Epithelial cell of proximal tubule (primary cell): ENCODE measurements at regions not wholly inside any gene's neighbourhood (a gene's known extent, or its start where the extent isn't known, plus 50 kb on each side); places are given as distances from the start of the nearest gene placed in this dataset.

ENCODE experiments used
- DNase-seq: peaks from one replicate; pipeline ENCODE4 v3.0.0-alpha.2; 2011; ENCODE audit warnings: low read depth
- H3K4me3 ChIP-seq: 2 replicates; pipeline ENCODE4 v1.5.1; 2011; ENCODE audit warnings: low read depth, mild to moderate bottlenecking, low read length
- TF ChIP-seq, protein P1 (sequence below): conservative IDR thresholded peaks from 2 replicates; pipeline ENCODE4 v1.5.1; 2012; ENCODE audit warnings: low read depth, mild to moderate bottlenecking, low read length

GRCh38 chr13:81408647-81409046 lies 1067.7 kb upstream of the SPRY2 start:
- no peak overlapping the region for H3K4me3 ChIP-seq
- TF ChIP-seq, protein P1, sequence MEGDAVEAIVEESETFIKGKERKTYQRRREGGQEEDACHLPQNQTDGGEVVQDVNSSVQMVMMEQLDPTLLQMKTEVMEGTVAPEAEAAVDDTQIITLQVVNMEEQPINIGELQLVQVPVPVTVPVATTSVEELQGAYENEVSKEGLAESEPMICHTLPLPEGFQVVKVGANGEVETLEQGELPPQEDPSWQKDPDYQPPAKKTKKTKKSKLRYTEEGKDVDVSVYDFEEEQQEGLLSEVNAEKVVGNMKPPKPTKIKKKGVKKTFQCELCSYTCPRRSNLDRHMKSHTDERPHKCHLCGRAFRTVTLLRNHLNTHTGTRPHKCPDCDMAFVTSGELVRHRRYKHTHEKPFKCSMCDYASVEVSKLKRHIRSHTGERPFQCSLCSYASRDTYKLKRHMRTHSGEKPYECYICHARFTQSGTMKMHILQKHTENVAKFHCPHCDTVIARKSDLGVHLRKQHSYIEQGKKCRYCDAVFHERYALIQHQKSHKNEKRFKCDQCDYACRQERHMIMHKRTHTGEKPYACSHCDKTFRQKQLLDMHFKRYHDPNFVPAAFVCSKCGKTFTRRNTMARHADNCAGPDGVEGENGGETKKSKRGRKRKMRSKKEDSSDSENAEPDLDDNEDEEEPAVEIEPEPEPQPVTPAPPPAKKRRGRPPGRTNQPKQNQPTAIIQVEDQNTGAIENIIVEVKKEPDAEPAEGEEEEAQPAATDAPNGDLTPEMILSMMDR = no peak
- DNase-seq = no peak

- peak overlapping the region; percentile 4 for H3K4me3 ChIP-seq
- DNase-seq = peak; percentile 81
- TF ChIP-seq, protein P1 = no peak
Observed at GRCh38 chr13:81406639-81407292, 1065.8 kb upstream of the SPRY2 start.

DNA sequence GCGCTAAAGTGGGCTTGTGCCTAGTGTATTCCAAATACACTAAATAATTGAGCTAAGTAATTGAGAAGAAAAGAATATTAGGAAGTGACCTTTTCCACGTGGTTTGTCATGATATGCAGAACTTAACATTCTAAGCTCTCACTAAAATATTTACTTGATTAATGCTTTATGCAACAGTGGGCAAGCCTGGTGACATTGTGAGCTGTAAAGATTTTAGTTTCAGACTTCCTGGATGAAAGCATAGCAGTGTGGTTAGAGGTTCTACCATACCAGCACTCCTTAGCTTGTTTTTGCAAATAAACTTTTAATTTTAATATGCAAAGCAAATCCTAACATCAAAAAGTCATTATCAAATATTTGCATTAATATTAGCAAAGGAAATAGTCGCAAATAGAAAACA lies 1065.1 kb upstream of the SPRY2 start:
- DNase-seq = no peak
- TF ChIP-seq, protein P1 = no peak
- no peak overlapping the region for H3K4me3 ChIP-seq

DNA sequence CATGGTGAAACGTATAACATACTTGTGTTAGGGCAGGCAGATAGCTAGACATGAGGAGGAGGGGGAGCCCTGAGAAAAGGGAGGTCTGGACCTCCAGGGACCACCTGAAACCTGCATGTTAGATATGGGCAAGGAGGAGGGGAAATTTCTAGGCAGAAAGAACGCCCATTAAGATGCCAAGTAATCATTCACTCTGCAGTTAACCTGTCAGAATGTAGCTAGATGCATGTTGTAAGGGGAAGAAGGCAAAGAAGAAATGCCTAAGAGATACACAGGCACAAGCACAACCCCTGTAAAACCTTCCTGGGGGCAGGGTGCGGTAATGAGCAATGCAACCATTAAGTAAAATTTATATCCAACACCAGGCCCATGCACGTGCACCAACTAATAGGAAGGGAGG lies 1055.3 kb upstream of the SPRY2 start:
- TF ChIP-seq, protein P1 = no peak
- H3K4me3 ChIP-seq = no peak overlapping the region
- DNase-seq = no peak

GRCh38 chr13:81395368-81395767 lies 1054.4 kb upstream of the SPRY2 start:
- H3K4me3 ChIP-seq = no peak overlapping the region
- TF ChIP-seq, protein P1 = no peak
- DNase-seq = no peak

DNA sequence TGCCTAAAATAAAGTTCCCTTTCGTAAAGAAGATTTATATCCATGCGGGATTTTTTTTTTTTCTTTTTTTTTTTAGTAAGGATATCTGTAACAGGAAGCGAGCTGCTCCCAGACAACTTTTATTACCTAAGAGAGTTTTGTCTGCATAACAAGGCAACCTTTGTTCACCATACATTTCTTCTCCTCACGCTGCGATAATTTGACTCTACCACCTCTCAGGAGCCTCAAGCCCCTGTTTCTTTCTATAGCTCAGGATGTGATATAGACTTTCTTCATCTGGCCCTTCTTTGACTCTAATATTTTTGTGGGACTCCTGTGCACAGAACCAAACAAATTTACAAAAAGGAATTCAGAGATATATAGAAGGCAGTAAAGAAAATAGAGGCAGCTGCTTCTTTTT lies 1053.7 kb upstream of the SPRY2 start:
- no peak overlapping the region for H3K4me3 ChIP-seq
- TF ChIP-seq, protein P1 = no peak
- no peak for DNase-seq

DNA sequence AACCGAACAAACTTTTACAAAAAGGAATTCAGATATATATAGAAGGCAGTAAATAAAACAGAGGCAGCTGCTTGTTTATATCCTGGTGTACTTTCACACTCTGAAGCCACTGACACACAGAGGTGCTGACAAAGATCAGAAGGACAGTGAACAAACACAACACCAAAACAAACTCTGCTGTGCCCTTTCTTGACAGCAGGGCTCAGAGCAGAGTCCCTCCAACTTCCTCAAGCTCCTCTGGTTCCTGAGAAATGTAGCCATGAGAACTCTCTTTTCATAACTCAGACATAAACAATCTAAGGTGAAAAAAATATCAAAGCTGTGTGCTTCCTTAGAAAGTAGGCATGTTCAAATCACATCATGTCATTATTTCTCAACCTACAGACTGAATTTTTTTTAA lies 1052.8 kb upstream of the SPRY2 start:
- no peak overlapping the region for H3K4me3 ChIP-seq
- DNase-seq = no peak
- TF ChIP-seq, protein P1 = peak; percentile 4
